ENCODE measurements at regions not wholly inside any gene's neighbourhood (a gene's known extent, or its start where the extent isn't known, plus 50 kb on each side); places are given as distances from the start of the nearest gene placed in this dataset.
"Not testable (repeated sequence)": the region's sequence is repeated elsewhere in the genome, so short reads cannot be mapped to it uniquely, and the experiment has no call there.

DNA sequence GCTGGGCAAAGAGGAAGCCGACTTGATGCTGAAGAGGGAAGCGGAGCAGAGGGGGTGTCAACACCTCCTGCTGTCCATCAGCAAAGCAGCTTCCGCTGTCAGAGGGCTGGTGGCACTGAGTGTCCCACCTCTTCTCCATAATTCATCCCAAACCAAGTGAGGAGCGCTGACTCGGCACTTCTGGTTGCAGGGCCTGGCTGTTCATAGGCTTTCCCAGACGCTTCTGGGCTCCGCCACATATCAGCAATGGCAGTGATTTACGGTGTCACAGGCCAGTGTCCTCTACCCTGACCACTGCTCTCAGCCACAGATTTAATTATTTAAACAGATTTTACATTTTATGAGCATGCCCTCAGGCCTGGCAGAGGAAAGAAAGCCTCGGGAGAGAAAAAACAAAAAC, 70.1 kb upstream of the TENM4 start:
- H3K27me3 Mint-ChIP-seq (ENCODE audit: low read depth) = no peaks in the 10 kb centered on the region
- no peaks in the 10 kb centered on the region for H3K9me3 Mint-ChIP-seq
- no peaks in the 10 kb centered on the region for H3K36me3 Mint-ChIP-seq (ENCODE audit: insufficient read depth)
- H3K4me3 Mint-ChIP-seq = no peak overlapping the region
- DNase-seq (no peak), ATAC-seq (no peak)
- H3K4me1 Mint-ChIP-seq (ENCODE audit: low read depth) = no peaks in the 10 kb centered on the region

DNA sequence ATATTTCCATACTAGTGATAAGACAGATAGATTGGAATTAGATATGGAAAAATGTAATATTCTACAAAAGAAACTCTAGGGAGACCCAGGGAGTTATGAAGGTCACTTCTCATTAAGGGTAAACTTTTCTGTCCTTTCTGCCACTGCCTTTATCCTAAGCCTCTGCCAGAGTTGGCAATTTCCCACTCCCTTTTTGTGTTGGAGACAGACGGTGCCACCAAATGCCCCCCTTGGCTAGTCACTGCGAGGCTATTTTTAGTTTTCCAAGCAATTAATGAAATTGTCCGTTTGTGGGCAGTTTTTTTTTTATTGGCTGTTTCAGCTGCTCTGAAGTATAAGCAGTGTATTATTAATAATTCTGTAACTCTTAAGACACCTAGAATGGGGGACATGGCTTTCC, 67.6 kb upstream of the TENM4 start:
- H3K9me3 Mint-ChIP-seq = no peaks in the 10 kb centered on the region
- H3K36me3 Mint-ChIP-seq (ENCODE audit: insufficient read depth) = no peaks in the 10 kb centered on the region
- no peak overlapping the region for H3K4me3 Mint-ChIP-seq
- DNase-seq = no peak
- no peaks in the 10 kb centered on the region for H3K27me3 Mint-ChIP-seq (ENCODE audit: low read depth)
- ATAC-seq = no peak
- no peaks in the 10 kb centered on the region for H3K4me1 Mint-ChIP-seq (ENCODE audit: low read depth)

- Mint-ChIP-seq H3K4me1 (ENCODE audit: low read depth) (no peaks in the 10 kb centered on the region), H3K9me3 (no peaks in the 10 kb centered on the region), H3K27me3 (ENCODE audit: low read depth) (no peaks in the 10 kb centered on the region), H3K36me3 (ENCODE audit: insufficient read depth) (no peaks in the 10 kb centered on the region), H3K4me3 (no peak overlapping the region)
- ATAC-seq = no peak
- DNase-seq = no peak
Observed at GRCh38 chr11:79507706-79508105, 66.9 kb upstream of the TENM4 start.

- H3K27me3 Mint-ChIP-seq (ENCODE audit: low read depth) = no peaks in the 10 kb centered on the region
- H3K4me3 Mint-ChIP-seq = no peak overlapping the region
- ATAC-seq (no peak), DNase-seq (no peak)
- H3K36me3 Mint-ChIP-seq (ENCODE audit: insufficient read depth) = no peaks in the 10 kb centered on the region
- H3K9me3 Mint-ChIP-seq = no peaks in the 10 kb centered on the region
- no peaks in the 10 kb centered on the region for H3K4me1 Mint-ChIP-seq (ENCODE audit: low read depth)
Observed at GRCh38 chr11:79506734-79507344, 66.0 kb upstream of the TENM4 start.

GRCh38 chr11:79506124-79506523, 65.3 kb upstream of the TENM4 start:
- no peaks in the 10 kb centered on the region for H3K27me3 Mint-ChIP-seq (ENCODE audit: low read depth)
- peaks cover 5% of the 10 kb centered on the region for H3K9me3 Mint-ChIP-seq
- ATAC-seq = no peak
- H3K4me1 Mint-ChIP-seq (ENCODE audit: low read depth) = no peaks in the 10 kb centered on the region
- H3K4me3 Mint-ChIP-seq = no peak overlapping the region
- no peaks in the 10 kb centered on the region for H3K36me3 Mint-ChIP-seq (ENCODE audit: insufficient read depth)
- DNase-seq = no peak

DNA sequence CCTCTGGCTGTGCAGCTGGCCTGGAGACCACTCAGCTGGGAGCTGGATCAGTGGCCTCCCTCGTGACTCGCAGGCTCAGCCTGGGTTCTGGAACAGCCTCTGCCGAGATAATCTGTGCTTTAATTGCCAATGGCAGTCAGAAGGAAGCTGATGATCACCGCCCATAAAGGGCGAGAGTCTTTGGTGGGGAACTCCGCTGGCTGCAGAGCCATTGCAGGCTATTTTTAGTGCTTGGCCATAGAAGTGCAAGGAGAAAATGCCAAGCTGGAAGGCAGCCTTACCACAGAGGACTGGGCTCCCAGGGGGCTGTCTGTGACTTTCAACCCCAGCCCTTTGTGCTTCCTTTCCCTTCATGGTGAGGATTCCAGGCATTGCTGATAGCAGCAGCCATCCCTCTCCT, 62.2 kb upstream of the TENM4 start:
- Mint-ChIP-seq H3K36me3 (ENCODE audit: insufficient read depth) (no peaks in the 10 kb centered on the region), H3K4me3 (no peak overlapping the region), H3K9me3 (peaks cover 5% of the 10 kb centered on the region), H3K27me3 (ENCODE audit: low read depth) (no peaks in the 10 kb centered on the region), H3K4me1 (ENCODE audit: low read depth) (no peaks in the 10 kb centered on the region)
- ATAC-seq = no peak
- DNase-seq = no peak

DNA sequence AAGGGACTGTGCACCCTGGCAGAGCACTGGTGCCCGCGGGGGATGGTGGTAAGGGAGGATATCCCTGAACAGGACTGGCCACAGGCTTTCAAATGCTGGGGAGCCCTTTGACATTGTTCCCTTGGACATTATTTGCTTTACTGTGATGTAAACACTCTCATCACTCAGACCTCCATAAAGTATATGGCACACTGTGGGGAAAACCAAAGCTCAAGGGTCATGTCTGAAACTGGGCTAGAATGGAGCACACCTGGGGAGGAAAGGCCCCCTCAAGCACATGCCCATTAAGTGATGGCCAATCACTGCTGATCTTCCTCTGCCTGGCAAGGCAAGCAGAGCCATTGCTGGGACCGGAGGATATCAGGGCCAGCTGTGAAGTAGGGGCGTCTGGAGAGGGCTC, 60.9 kb upstream of the TENM4 start:
- H3K4me1 Mint-ChIP-seq (ENCODE audit: low read depth) = no peaks in the 10 kb centered on the region
- no peak overlapping the region for H3K4me3 Mint-ChIP-seq
- ATAC-seq (no peak), DNase-seq (no peak)
- no peaks in the 10 kb centered on the region for H3K27me3 Mint-ChIP-seq (ENCODE audit: low read depth)
- H3K36me3 Mint-ChIP-seq (ENCODE audit: insufficient read depth) = no peaks in the 10 kb centered on the region
- H3K9me3 Mint-ChIP-seq = peaks cover 13% of the 10 kb centered on the region

DNA sequence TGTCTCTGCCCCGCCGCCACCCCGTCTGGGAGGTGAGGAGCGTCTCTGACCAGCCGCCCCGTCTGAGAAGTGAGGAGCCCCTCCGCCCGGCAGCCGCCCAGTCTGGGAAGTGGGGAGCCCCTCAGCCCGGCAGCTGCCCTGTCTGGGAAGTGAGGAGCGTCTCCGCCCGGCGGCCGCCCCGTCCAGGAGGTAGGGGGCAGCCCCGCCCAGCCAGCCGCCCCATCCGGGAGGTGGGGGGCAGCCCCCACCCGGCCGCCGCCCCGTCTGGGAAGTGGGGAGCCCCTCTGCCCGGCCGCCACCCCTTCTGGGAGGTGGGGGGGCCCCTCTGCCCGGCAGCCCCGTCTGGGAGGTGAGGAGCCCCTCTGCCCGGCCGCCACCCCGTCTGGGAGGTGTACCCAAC, 59.1 kb upstream of the TENM4 start:
- ATAC-seq; H3K4me3 Mint-ChIP-seq; H3K4me1 Mint-ChIP-seq (ENCODE audit: low read depth); DNase-seq; H3K27me3 Mint-ChIP-seq (ENCODE audit: low read depth); H3K36me3 Mint-ChIP-seq (ENCODE audit: insufficient read depth): not testable (repeated sequence)
- H3K9me3 Mint-ChIP-seq = peaks cover 13% of the 10 kb centered on the region

DNA sequence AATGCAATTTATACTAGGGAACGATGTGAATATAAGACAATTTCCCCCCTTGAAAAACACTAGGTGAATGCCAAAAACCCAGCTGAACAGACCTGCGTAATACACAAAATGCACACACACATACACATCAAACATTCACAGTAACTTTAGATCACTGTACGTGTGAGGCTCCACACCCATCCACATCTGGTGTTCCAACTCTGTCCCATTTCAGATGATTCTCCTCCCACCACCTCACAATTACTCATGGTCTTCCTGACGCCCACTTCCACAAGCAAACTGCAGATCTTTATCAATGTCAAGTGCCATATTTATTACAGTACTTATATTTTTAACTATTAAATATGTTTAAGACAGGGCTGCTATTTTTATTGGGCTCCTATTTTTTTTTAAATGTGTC, 57.8 kb upstream of the TENM4 start:
- no peaks in the 10 kb centered on the region for H3K4me1 Mint-ChIP-seq (ENCODE audit: low read depth)
- H3K4me3 Mint-ChIP-seq = no peak overlapping the region
- H3K36me3 Mint-ChIP-seq (ENCODE audit: insufficient read depth) = no peaks in the 10 kb centered on the region
- peaks cover 13% of the 10 kb centered on the region for H3K9me3 Mint-ChIP-seq
- H3K27me3 Mint-ChIP-seq (ENCODE audit: low read depth) = peaks cover 3% of the 10 kb centered on the region
- no peak for ATAC-seq
- DNase-seq = no peak

DNA sequence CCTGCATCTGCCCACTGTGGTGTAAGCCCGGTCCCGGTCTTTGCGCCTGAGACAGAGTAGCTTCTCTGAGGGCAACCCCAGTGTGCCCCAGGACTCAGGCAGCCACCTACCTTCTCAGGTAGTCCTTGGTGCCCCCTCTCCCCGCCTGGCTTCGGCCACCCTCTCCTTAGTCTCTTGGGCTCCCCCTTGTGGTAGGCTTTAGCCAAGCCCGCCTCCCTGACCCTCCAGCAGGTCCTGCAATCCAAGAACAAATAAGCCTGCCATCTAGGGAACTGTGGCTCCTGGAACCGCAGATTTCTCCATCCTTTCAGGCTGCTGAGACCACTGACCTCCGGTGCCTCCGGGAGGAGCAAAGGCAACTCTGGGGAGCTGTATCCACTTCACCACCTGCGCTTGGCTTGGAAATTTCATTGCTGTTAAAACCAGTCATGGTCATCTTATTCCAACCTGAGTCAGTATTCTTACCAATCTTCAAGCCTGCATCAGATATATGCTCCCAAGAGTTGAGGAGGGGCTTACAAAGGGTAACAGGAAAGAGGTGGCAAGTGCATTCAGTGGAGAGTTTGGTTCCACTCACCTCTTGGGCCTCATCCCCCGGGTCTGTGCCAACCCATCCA, 52.8 kb upstream of the TENM4 start:
- no peaks in the 10 kb centered on the region for H3K4me1 Mint-ChIP-seq (ENCODE audit: low read depth)
- no peak for DNase-seq
- H3K9me3 Mint-ChIP-seq = peaks cover 8% of the 10 kb centered on the region
- H3K36me3 Mint-ChIP-seq (ENCODE audit: insufficient read depth) = no peaks in the 10 kb centered on the region
- H3K4me3 Mint-ChIP-seq = no peak overlapping the region
- ATAC-seq = peak in 1 of 2 donors; percentile 30
- H3K27me3 Mint-ChIP-seq (ENCODE audit: low read depth) = peaks cover 3% of the 10 kb centered on the region

- DNase-seq = no peak
- no peaks in the 10 kb centered on the region for H3K36me3 Mint-ChIP-seq (ENCODE audit: insufficient read depth)
Observed at GRCh38 chr11:79492008-79492407, 51.2 kb upstream of the TENM4 start.

More at GRCh38 chr11:79492008-79492407, 51.2 kb upstream of the TENM4 start:
- Mint-ChIP-seq H3K9me3 (peaks cover 2% of the 10 kb centered on the region), H3K4me3 (no peak overlapping the region), H3K4me1 (ENCODE audit: low read depth) (no peaks in the 10 kb centered on the region), H3K27me3 (ENCODE audit: low read depth) (peaks cover 3% of the 10 kb centered on the region)
- no peak for ATAC-seq

Measured in activated T-cell treated with anti-CD3 and anti-CD28 coated beads, Interleukin-2, amount 50 U/mL, for 4 hours (primary cell).